ENCODE measurements at regions not wholly inside any gene's neighbourhood (a gene's known extent, or its start where the extent isn't known, plus 50 kb on each side); places are given as distances from the start of the nearest gene placed in this dataset.

GRCh38 chr2:4416431-4416830 is 713.1 kb downstream of the DCDC2C start:
- TF ChIP-seq SIN3A (IDR thresholded peaks at IDR 0.05; ENCODE audit: low read depth) (no peak), CTCF (IDR thresholded peaks at IDR 0.05 in 2 of 3, conservative IDR thresholded peaks at IDR 0.05 in 1 of 3; ENCODE audit: borderline replicate concordance in 1 of 3, insufficient read depth in 1 of 3, low read depth in 2 of 3, low read length in 2 of 3) (no peak), ZNF274 (IDR thresholded peaks at IDR 0.05; ENCODE audit: low read depth, low read length) (no peak)
